CD4-positive, alpha-beta T cell treated with Interleukin-2 at 100 ng/mL for 4 hours (primary cell): ENCODE measurements at regions not wholly inside any gene's neighbourhood (a gene's known extent, or its start where the extent isn't known, plus 50 kb on each side); places are given as distances from the start of the nearest gene placed in this dataset.

Experiments used
- DNase-seq: peaks from one replicate; pipeline ENCODE4 v3.0.0-alpha.2; 2020; ENCODE audit warnings: low spot score

GRCh38 chr15:96264801-96265515 is 65.5 kb upstream of the NR2F2 start:
- DNase-seq: no peak

DNA sequence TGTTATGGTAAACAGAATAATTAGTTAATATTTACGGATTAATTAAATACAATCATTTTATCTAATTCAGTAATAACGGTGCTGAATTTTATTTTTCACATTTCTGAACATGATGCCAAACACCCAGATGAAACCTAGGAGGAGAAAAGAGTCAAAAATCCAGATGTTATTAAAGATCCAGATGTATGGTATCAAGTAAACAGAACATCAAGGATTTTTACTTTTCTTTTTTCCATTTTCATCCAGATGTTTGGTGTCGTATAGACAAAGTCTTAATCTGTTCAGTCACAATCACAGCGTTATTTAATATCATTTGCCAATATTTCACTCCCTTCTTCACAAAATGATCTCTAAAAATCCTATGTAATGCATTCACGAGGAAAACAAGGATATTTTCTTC is 64.0 kb upstream of the NR2F2 start:
- no peak for DNase-seq

- DNase-seq: no peak
Measured at GRCh38 chr15:96267463-96267862, 63.0 kb upstream of the NR2F2 start.

DNA sequence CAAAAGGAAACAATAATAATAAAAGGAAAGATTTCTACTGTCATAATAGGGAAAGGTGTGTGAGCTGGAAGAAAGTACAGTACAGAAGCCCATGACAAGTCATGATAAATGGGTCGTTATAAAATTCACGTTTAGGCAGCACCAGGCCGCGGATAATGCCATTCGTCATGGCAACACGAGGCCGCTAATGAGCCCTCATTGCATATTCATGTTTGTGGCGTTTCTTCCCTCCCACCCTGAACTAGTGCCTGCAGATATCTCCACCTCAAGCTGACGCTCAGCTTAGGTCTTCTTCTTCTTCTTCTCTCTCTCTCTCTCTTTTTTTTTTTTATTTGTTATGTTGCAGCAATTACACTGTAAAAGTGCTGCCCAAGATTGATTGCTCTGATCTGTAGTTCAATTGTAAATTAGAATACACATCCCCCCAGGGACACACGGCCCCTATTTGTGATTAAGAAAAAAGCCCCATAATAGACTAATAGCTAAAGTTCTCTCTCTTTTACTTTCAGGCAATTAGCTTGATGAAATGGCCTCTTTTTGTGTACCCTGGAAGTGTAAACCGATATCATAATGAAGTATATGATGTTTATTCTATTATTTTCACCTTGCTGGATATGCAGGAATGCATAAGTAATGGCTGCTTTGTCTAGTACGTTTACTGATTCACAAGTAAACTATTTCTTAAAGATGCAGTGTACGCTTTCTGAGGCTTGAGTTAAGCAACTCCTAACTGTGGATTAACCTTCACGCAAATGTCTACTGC is 61.9 kb upstream of the NR2F2 start:
- DNase-seq: no peak

DNA sequence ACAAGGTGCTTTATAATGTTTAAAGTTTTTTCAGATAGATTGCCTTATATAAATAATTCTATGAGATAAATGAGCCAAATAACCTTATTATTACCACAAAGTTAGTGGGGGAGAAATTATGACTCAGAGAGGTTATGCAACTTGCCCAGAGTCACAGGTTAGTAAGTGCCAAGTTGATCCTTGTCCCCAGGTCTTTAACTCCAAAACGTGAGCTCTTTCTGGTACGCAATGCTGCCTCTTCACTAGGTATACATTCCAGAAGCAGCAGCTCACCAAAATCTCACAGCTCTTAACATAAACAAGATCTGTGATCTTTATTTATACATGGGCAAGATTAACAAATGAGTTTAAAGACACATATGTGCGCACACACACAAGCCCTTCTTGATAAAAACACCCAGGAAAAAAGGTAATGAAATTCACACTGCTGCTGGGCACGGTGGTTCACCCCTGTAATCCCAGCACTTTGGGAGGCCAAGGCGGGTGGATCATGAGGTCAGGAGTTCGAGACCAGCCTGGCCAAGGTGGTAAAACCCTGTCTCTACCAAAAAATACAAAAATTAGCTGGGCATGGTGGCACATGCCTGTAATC is 59.8 kb upstream of the NR2F2 start:
- DNase-seq: no peak

DNA sequence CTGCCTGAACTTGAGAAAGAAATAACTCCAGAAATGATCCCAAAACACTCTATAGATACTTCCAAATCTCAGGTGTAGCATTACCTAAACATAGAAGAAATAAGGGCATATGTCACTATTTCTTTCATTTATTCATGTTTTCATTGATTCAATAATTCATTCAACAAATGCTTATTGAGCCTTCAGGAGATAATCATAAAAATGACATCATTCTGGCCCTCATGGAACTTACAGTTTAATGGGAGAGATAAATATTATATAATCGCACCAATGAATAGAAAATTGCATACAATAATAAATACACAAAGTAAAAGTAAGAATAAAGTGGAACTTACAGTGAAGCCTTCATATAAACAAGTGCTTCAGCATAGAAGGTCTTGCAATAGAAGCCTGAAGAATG is 58.1 kb upstream of the NR2F2 start:
- no peak for DNase-seq

- no peak for DNase-seq
Measured at GRCh38 chr15:96273317-96274086, 57.0 kb upstream of the NR2F2 start.

DNA sequence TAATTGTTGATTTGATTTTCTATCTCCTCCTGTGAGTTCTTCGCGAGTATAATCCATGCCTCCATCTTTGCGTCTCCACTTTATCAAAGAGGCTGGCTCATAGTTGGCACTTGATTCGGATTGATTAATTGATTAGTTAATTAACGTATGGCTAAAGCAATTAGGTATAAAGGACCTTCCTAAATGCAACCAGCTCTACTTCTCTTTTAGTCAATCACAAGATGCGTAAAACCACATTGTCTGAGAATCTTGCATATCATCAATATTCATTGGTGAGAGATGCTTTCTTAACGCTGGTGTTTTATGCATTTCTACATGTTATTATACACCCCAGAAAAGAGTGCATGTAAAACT is 56.4 kb upstream of the NR2F2 start:
- no peak for DNase-seq

DNA sequence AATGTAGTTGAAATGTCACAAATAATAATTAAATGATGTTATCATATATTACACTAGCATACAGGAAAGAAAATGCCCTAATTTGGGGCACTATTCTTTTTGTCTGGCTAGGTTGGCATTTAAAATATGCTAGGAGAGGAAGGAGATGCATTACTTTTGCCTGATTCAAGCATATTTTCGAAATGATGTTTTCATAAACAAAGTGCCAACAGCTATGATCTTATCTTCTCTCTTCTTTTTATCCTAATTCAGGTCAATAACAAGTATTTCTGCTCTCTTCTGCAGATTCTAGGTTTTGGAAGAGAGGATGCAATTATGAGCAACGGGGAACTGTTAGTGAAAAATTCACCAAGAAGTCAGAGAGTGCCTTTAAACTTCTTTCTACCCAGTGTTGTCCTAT is 55.8 kb upstream of the NR2F2 start:
- no peak for DNase-seq

DNA sequence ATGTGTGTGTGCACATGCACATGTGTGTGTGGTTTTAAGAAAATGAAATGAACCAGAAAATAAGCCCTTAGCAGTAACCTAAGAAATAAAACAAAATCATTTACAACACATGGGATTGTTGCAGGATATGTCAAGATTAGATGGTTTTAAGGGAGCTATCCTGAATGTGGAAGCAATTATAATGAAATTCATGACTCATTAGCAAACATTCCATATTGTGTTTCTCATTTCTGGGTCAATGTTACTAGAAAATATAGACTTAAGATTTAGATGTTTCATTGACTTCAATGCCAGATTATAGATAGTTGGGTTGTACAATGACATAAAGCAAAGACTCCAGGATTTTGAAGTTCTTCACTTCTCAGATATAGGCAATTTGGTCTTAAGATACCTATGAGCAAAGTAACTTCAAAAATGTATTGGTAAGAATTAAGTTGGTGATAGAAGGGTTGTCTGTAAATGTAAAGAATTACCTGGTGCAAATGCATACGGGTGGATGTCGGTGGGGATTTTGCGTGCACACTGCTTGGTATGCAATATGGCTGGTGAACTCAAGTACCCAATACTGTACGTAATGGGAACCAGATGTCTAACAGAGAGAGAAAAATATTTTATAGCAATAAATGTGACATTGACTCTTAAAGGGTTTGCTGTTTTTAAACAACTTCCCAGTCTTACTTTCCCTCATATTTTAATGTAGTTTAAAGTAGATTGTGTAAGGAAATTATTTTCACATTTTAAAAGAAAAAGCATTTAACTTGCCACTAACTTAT is 53.9 kb upstream of the NR2F2 start:
- no peak for DNase-seq
